ENCODE measurements at regions not wholly inside any gene's neighbourhood (a gene's known extent, or its start where the extent isn't known, plus 50 kb on each side); places are given as distances from the start of the nearest gene placed in this dataset.

- DNase-seq: no peak
Measured at GRCh38 chr2:52181080-52181479, 1149.1 kb upstream of the NRXN1 start.

- no peak for DNase-seq
Measured at GRCh38 chr2:52178845-52179244, 1146.9 kb upstream of the NRXN1 start.

- DNase-seq: no peak
Measured at GRCh38 chr2:52145005-52145404, 1113.1 kb upstream of the NRXN1 start.

- DNase-seq: no peak
Measured at GRCh38 chr2:52144590-52144989, 1112.7 kb upstream of the NRXN1 start.

GRCh38 chr2:52141076-52141475, 1109.1 kb upstream of the NRXN1 start:
- no peak for DNase-seq

GRCh38 chr2:52139241-52139640, 1107.3 kb upstream of the NRXN1 start:
- no peak for DNase-seq

GRCh38 chr2:52135235-52135634, 1103.3 kb upstream of the NRXN1 start:
- no peak for DNase-seq

GRCh38 chr2:52128081-52128480, 1096.1 kb upstream of the NRXN1 start:
- DNase-seq: no peak

GRCh38 chr2:52127527-52127926, 1095.6 kb upstream of the NRXN1 start:
- DNase-seq: no peak

GRCh38 chr2:52117299-52117698, 1085.4 kb upstream of the NRXN1 start:
- no peak for DNase-seq

GRCh38 chr2:52115750-52116149, 1083.8 kb upstream of the NRXN1 start:
- DNase-seq: no peak

- DNase-seq: no peak
Measured at GRCh38 chr2:52113338-52113737, 1081.4 kb upstream of the NRXN1 start.

- no peak for DNase-seq
Measured at GRCh38 chr2:52112141-52112540, 1080.2 kb upstream of the NRXN1 start.

GRCh38 chr2:52107124-52107523, 1075.2 kb upstream of the NRXN1 start:
- DNase-seq: no peak

GRCh38 chr2:52097071-52097470, 1065.1 kb upstream of the NRXN1 start:
- no peak for DNase-seq

GRCh38 chr2:52084759-52085158, 1052.8 kb upstream of the NRXN1 start:
- DNase-seq: no peak

GRCh38 chr2:52083214-52083613, 1051.3 kb upstream of the NRXN1 start:
- DNase-seq: no peak

GRCh38 chr2:52082646-52083045, 1050.7 kb upstream of the NRXN1 start:
- DNase-seq: no peak

GRCh38 chr2:52079602-52080001, 1047.7 kb upstream of the NRXN1 start:
- no peak for DNase-seq

- no peak for DNase-seq
Measured at GRCh38 chr2:52077159-52077558, 1045.2 kb upstream of the NRXN1 start.

GRCh38 chr2:52074130-52074719, 1042.3 kb upstream of the NRXN1 start:
- no peak for DNase-seq

GRCh38 chr2:52072949-52073348, 1041.0 kb upstream of the NRXN1 start:
- no peak for DNase-seq

GRCh38 chr2:52070665-52071064, 1038.7 kb upstream of the NRXN1 start:
- DNase-seq: no peak

- DNase-seq: no peak
Measured at GRCh38 chr2:52064234-52064633, 1032.3 kb upstream of the NRXN1 start.

GRCh38 chr2:52054824-52055223, 1022.9 kb upstream of the NRXN1 start:
- no peak for DNase-seq
